ENCODE measurements at regions not wholly inside any gene's neighbourhood (a gene's known extent, or its start where the extent isn't known, plus 50 kb on each side); places are given as distances from the start of the nearest gene placed in this dataset.
"Not testable (repeated sequence)": the region's sequence is repeated elsewhere in the genome, so short reads cannot be mapped to it uniquely, and the experiment has no call there.

- DNase-seq (ENCODE audit: low spot score) (no peak), ATAC-seq (ENCODE audit: low FRiP score) (no peak)
- TF ChIP-seq, protein P1, sequence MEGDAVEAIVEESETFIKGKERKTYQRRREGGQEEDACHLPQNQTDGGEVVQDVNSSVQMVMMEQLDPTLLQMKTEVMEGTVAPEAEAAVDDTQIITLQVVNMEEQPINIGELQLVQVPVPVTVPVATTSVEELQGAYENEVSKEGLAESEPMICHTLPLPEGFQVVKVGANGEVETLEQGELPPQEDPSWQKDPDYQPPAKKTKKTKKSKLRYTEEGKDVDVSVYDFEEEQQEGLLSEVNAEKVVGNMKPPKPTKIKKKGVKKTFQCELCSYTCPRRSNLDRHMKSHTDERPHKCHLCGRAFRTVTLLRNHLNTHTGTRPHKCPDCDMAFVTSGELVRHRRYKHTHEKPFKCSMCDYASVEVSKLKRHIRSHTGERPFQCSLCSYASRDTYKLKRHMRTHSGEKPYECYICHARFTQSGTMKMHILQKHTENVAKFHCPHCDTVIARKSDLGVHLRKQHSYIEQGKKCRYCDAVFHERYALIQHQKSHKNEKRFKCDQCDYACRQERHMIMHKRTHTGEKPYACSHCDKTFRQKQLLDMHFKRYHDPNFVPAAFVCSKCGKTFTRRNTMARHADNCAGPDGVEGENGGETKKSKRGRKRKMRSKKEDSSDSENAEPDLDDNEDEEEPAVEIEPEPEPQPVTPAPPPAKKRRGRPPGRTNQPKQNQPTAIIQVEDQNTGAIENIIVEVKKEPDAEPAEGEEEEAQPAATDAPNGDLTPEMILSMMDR (IDR thresholded peaks at IDR 0.05): no peak
Measured at GRCh38 chr2:161070693-161071479, 89.3 kb upstream of the TANK start.

DNA sequence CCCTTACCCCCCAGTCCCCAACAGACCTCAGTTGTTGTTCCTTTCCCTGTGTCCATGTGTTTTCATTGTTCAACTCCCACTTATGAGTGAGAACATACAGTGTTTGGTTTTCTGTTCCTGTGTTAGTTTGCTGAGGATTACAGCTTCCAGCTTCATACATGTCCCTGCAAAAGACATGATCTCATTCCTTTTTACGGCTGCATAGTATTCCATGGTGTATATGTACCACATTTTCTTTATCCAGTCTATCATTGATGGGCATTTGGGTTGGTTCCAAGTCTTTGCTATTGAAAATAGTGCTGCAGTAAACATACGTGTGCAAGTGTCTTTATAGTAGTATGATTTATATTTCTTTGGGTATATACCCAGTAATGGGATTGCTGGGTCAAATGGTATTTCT lies 87.8 kb upstream of the TANK start:
- not testable (repeated sequence) for ATAC-seq (ENCODE audit: low FRiP score); DNase-seq (ENCODE audit: low spot score)

DNA sequence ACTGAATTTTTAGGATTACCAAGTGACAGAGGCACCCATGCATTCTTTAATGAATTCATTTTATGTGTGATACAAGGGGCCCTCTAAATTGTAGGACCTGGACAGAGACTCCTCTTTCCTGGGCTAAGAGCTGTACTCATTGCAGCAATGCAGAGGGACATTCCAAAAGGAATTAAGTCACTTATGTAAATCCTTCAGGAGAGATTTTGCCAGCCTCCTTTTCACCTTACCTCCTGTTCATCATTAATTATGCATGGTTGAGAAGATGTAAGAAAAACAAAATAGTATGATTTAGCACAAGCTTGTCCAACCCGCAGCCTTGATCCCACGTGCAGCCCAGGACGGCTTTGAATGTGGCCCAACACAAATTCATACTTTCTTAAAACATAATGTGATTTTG lies 84.5 kb upstream of the TANK start:
- TF ChIP-seq, protein P1 (IDR thresholded peaks at IDR 0.05): no peak
- ATAC-seq (ENCODE audit: low FRiP score) (no peak), DNase-seq (ENCODE audit: low spot score) (no peak)

- no peak for DNase-seq (ENCODE audit: low spot score)
- ATAC-seq (ENCODE audit: low FRiP score): no peak
- TF ChIP-seq, protein P1 (IDR thresholded peaks at IDR 0.05): no peak
Measured at GRCh38 chr2:161076936-161077335, 83.3 kb upstream of the TANK start.

DNA sequence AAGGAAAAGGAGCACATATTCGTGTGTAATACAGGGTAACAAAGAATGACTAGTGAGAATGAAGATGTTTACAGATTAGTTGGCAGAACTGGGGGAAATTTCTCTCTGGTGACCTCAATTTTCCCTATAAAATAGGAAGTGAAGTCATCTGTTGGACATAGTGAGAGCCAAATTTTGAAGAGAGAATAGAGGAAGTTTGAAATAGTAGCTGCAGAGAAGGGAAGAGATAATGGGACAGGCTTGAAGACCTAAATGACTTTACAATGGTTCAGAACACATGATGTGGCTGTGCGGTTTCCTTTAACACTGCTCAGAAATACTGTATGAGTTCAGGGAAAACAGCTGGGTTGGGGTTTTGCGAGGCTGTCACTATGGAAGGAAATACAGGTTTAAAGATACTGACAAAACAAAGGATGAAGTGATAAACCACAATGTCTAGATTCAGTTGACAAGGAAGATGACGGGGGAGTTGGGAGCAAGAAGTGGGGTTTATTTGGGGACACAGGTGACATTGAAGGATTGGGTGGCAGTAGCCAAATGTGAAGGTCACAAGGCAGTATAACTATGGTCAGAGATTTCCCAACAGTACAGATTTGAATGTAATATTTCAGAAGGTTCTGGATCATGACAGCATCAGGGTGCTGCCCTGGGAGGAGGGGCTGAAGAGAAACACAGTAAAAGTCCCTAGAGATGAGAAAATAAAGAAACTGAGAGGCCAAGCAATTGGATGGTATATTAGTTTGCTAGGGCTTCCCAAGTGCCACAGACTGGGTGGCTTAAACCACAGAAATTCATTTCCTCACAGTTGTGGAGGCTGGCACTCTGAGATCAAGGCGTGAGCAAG lies 82.6 kb upstream of the TANK start:
- DNase-seq (ENCODE audit: low spot score): no peak
- peak; percentile 64 for ATAC-seq (ENCODE audit: low FRiP score)
- TF ChIP-seq, protein P1 (IDR thresholded peaks at IDR 0.05): no peak

DNA sequence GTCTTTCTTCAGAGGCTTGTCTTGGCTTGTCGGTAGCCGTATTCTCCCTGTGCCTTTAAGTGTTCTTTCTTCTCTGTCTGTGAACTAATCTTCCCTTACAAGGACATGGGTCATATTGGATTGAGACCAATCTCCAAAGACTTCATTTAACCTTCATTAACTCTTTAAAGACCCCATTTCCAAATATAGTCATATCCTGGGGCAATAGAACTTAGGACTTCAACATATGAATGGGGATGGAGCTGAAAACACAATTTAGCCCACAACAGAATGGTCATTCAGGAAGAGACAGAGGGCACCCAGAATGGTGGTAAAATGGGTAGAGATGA lies 82.1 kb upstream of the TANK start:
- no peak for ATAC-seq (ENCODE audit: low FRiP score)
- no peak for DNase-seq (ENCODE audit: low spot score)
- TF ChIP-seq, protein P1 (IDR thresholded peaks at IDR 0.05): no peak

GRCh38 chr2:161085149-161085548 lies 75.1 kb upstream of the TANK start:
- DNase-seq (ENCODE audit: low spot score): no peak
- ATAC-seq (ENCODE audit: low FRiP score): no peak
- TF ChIP-seq, protein P1 (IDR thresholded peaks at IDR 0.05): no peak

Measured in omental fat pad (tissue), 3 donors.